Panc1 (cell line): ENCODE measurements at regions not wholly inside any gene's neighbourhood (a gene's known extent, or its start where the extent isn't known, plus 50 kb on each side); places are given as distances from the start of the nearest gene placed in this dataset.

Source experiments
- CTCF ChIP-seq: fragments of 450-650 bp; IDR thresholded peaks from 2 replicates; pipeline ENCODE4 v1.5.1; 2017; ENCODE audit warnings: mild to moderate bottlenecking
- POLR2AphosphoS5 ChIP-seq: IDR thresholded peaks from 2 replicates; pipeline ENCODE4 v1.6.1; 2012; ENCODE audit warnings: mild to moderate bottlenecking, low read depth, low read length, moderate library complexity
- REST ChIP-seq, 2 experiments: IDR thresholded peaks; 2 replicates each; pipeline ENCODE4 v1.6.1; 2011 to 2012; ENCODE audit warnings: low read depth in 2 of 2, control low read depth in 1 of 2, low read length in 1 of 2, mild to moderate bottlenecking in 1 of 2, moderate library complexity in 1 of 2; ENCODE audit not compliant: insufficient read depth in 1 of 2
- SIN3A ChIP-seq: IDR thresholded peaks from 2 replicates; pipeline ENCODE4 v1.6.1; 2012; ENCODE audit warnings: low read depth, mild to moderate bottlenecking, low read length, moderate library complexity, borderline replicate concordance; ENCODE audit not compliant: insufficient read depth

DNA sequence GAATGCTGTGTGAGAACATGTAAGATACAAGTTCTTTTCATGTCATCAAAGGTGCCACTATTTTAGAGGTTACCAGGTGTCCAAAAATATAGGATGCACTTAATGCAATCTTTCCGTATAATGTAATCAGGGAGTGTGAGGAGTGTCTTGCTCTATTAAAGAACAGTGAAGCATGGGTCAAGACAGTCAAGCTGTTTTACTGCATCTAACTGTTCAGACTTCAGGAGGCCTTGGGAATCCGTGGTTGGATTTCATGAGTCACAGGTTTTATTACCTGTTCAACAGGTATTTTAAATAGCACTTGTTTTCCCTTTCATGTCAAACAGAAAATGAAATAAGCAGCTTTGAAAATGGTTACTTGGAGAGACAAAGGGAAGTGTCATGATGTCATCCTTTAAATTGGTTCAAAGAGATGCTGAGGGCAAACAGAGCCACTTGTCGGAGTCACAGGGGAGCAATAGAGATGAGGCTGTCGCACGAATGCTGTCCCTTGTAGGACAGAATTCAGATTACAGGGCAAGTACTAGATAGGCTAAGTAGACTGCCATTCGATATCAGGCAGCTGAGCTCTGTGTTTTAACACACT, 621.5 kb downstream of the QKI start:
- TF ChIP-seq CTCF: no peak
- TF ChIP-seq POLR2AphosphoS5: no peak
- TF ChIP-seq REST (IDR thresholded peaks at IDR 0.05; ENCODE audit: insufficient read depth in 1 of 2, low read depth in 2 of 2, low read length in 1 of 2): no peak
- TF ChIP-seq SIN3A: no peak
